GM18519 (cell line): ENCODE measurements at regions not wholly inside any gene's neighbourhood (a gene's known extent, or its start where the extent isn't known, plus 50 kb on each side); places are given as distances from the start of the nearest gene placed in this dataset.
"Not testable (repeated sequence)": the region's sequence is repeated elsewhere in the genome, so short reads cannot be mapped to it uniquely, and the experiment has no call there.

ENCODE experiments used
- ATAC-seq: cut with Tn5 transposase; IDR thresholded peaks from one replicate; pipeline ENCODE4 v1.9.1; 2021; ENCODE audit warnings: mild to moderate bottlenecking, moderate library complexity; ENCODE audit not compliant: unreplicated experiment, low FRiP score

DNA sequence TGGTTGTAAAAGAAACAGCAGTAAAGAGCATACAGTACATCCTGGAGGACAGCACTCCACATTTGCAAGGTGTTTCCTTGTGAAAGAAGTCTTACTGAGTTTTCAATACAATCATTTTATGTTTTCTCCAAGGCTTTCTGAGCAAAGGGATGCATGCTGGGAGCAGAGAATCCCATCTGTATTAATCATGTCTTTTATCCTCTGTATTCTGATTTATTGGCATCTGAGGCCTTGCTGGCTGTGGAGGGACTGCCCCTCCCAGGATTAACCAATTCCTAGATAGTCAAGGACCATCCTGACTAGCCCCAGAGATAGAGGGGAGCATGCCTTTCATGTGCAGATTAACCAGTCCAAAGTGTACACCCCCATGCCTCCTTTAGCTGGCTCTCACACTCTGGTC is 476.3 kb downstream of the SIPA1L2 start:
- ATAC-seq = no peak

- no peak for ATAC-seq
These were observed 479.0 kb downstream of the SIPA1L2 start for GRCh38 chr1:232150770-232151548.

DNA sequence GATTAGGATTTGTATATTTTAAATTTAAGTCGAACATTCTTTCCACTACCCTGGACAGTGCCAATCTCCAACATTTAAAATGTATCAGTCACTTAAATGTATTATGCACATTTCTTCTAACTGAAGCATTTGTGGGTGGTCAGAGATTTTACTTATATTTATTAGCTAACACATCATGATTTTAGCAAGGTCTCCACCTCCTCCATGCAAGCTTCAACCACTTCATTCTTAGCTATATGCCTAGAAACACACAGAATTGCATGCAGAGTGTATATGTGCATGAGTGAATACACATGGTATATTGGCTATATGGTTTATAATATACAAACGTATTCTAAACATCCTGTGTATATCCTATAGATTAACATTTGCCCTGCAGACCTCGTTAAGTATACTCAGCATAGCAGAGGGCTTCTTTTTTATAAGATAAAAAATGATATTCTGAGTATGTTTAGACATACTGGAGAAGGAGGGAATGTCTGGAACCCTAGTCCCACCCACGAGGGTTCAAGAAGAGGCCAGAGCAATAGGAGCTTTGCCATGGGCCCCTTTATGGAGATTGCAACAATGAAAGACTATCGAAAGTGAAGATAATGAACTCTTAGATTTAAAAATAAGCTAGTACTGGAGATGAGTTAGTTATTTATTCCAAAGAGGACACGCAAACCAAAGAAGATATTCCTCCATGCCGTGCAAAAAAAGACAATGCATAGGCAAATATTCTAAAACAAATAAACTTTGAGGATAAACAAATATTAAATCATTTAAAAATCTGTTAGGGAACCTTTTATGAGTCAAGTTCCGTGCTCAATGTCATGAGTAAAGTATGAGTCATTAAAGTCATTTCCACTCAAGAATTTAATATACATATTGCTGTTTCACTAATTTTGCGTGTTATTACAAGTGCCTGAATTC is 480.4 kb downstream of the SIPA1L2 start:
- ATAC-seq = no peak

GRCh38 chr1:232147215-232147614 is 482.7 kb downstream of the SIPA1L2 start:
- ATAC-seq = no peak

- ATAC-seq = no peak
These were observed 483.4 kb downstream of the SIPA1L2 start for GRCh38 chr1:232146514-232146913.

GRCh38 chr1:232145768-232146167 is 484.2 kb downstream of the SIPA1L2 start:
- ATAC-seq = no peak

DNA sequence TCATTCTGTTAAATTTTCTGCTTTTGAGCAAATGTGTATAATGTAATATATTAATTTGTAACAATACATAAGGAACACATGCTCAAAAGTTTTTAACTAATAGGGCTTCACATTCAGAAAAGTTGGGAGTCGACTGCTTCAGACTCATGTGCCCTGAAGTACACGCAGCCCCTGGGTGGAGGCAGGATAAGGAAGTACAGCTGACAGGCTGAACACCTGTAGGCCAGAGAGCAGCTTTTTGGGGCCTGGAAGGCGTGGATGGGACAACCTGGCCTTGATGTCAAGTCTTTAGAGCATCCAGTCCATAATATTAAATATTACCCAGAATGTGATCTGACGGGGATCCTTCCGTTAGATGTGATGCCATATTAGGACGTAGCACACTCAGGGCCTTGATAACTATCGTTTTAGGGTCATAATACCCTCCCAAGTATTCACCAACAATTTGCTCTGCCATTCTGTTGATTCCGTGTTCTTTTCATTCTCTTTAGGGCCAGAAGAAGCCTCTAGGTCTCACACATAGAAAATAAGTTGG is 485.2 kb downstream of the SIPA1L2 start:
- ATAC-seq = no peak

DNA sequence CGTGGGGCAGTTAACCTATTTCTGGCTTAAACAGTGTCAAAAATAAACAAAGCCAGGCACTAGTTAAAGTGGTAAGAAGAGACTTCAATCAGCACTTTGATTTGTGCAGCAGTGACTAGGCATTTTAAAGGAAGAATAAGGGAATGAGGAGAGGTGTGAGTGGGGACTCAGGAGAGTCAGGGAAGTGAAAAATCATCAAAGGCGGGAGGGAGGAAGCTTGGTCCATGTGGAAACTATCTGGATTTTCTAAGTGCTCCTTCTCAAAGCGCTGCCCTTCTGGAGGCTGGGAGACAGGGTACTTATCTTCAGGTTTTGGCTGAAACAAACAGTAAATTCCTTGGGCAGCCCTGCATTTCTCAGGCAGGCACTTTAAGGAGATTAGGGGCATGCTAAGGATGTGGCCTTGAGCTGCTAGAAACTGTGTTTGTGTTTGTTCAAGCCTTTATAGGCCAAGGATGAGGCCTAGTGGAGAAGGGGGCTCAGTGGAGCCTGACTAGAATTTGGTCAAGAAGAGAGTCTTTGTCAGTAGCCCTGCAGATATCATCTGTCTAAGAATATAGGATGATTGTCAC is 486.5 kb downstream of the SIPA1L2 start:
- ATAC-seq = no peak

DNA sequence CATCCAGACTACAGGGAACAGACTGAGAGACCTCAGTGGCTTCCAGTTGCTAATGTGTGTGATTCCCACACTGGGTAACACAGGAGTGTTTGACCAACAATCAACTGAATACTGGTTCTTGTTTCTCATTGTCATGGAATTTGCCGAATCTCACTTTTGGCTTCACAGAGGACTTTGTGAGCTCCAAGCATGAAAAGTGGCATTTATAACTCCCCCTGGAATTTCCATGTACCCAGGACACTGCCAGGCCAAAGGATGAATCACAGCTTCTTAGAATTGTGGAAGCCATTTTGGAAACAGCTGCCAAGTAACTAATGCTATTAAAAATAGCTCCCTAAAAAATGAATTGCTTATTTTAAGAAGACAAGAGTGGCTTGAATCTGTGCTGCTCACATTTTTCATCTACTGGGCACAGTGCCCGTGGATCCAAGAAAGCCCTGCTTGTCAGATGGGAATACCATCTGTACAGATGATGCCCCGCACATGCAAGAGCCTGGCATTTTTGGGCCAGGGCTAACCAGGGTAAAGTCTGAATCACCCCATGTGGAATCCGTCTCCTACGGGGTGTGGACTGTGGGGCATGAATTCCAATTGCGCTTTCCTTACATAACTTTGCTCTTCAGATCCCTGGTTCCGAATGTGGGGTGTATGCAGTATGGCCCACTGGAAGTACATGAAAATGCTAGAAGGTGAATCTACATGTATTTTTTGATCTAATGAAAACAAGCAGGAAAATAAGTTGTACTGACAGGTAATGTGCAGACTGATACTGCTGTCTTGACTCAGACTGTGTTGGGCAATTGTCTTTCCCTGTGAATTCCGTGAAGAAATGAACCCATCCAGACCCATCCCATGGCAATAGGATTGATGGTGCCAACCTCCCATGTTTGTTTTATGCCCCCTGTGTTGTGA is 487.3 kb downstream of the SIPA1L2 start:
- ATAC-seq = no peak

DNA sequence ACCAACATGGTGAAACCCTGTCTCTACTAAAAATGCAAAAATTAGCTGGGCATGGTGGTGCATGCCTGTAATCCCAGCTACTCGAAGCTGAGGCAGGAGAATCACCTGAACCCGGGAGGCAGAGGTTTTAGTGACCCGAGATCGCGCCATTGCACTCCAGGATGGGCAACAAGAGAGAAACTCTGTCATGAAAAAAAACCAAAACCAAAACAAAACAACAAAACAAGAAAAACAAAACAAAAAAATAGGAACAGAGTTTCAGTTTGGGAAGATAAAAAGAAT is 488.8 kb downstream of the SIPA1L2 start:
- ATAC-seq = not testable (repeated sequence)

DNA sequence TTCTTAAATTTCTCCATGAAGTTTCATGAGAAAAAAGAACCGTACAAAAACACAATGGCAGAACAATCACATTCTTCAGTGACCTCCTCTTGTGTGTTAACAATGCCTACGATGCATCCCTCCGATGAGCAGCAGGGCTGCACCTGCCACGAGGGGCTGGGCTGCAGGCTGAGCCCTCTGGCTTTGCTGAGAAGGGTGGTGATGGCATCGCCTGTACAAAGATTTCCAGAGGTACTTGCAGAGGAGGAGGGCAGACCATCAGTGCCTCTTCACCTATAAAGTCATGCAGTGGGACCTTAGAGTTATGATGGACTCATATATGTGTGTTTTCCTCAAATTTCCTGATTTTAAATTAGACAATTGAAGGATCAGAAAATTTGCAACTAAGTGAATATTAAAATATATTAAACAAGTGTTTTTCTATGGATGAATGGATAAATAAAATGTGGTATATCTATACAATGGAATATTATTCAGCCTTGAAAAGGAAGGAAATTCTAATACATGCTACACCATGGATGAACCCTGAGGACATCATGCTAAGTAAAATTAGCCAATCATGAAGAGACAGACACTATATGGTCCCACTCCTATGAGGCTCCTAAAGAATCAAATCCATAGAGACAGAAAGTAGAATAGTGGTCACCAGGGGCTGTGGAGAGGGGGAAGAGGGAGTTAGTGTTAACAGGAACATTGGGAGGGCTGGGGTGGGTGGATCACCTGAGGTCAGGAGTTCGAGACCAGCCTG is 489.3 kb downstream of the SIPA1L2 start:
- ATAC-seq = no peak

DNA sequence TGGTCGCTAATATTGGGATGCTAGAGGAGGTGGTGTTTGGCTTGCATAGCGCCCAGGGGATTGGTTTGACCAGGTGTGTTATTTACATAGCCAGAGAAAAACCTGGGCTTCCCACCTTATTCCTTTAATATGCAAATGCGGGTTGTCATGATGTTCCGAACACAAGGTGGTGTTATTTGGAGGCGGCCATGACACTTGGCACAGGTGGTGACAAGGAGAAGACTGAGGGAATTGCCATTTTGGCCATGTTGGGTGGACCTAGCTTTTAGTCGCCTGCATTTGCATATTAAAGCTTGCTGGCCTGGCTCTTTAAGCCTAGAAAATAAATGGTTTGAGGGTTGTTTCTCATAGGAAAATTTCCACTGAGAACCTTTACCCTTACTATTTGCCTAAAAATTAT is 490.5 kb downstream of the SIPA1L2 start:
- ATAC-seq = no peak

GRCh38 chr1:232138044-232138443 is 491.9 kb downstream of the SIPA1L2 start:
- no peak for ATAC-seq

- ATAC-seq = no peak
These were observed 492.9 kb downstream of the SIPA1L2 start for GRCh38 chr1:232137066-232137465.

GRCh38 chr1:232136136-232136535 is 493.8 kb downstream of the SIPA1L2 start:
- no peak for ATAC-seq

GRCh38 chr1:232134365-232134764 is 495.6 kb downstream of the SIPA1L2 start:
- no peak for ATAC-seq

GRCh38 chr1:232132572-232132971 is 497.4 kb downstream of the SIPA1L2 start:
- ATAC-seq = no peak

DNA sequence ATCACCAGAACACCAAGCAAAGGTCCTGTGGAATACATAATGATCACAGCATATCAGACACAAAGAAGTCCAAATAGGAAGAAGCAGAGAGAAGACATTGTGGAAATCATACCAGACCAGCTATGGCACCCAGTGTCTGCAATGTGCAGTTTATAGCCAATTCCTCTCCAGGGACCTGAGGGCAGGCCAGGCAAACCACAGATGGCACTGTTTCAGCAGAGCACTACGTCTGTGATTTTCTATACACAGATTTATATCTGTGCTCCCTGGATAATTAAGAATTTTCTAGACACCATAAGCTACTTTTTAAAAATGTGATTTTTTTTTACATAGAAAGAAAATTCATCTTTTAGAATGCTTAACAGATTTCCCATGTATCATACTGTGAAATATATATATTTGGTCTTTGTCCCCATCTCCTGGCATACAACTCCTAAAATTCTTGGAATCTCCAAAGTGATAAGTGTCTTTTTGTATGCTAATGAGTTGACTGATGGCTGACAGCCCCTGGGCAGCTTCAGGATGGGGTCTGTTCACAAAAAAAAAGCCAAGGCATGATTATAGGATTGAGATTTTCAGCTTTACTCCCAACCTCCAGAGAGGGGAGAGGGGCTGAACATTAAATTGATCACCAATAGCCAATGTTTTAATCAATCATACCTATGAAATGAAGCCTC is 498.1 kb downstream of the SIPA1L2 start:
- ATAC-seq = no peak
